GM19397 (cell line): ENCODE measurements at regions not wholly inside any gene's neighbourhood (a gene's known extent, or its start where the extent isn't known, plus 50 kb on each side); places are given as distances from the start of the nearest gene placed in this dataset.
"Not testable (repeated sequence)": the region's sequence is repeated elsewhere in the genome, so short reads cannot be mapped to it uniquely, and the experiment has no call there.

Experiments used
- ATAC-seq: cut with Tn5 transposase; IDR thresholded peaks from one replicate; pipeline ENCODE4 v1.9.1; 2021; ENCODE audit warnings: mild to moderate bottlenecking, moderate library complexity; ENCODE audit not compliant: unreplicated experiment

- no peak for ATAC-seq
Observed at GRCh38 chr5:89199306-89199705, 316.3 kb upstream of the MEF2C start.

GRCh38 chr5:89191374-89191773 lies 308.4 kb upstream of the MEF2C start:
- ATAC-seq: no peak

DNA sequence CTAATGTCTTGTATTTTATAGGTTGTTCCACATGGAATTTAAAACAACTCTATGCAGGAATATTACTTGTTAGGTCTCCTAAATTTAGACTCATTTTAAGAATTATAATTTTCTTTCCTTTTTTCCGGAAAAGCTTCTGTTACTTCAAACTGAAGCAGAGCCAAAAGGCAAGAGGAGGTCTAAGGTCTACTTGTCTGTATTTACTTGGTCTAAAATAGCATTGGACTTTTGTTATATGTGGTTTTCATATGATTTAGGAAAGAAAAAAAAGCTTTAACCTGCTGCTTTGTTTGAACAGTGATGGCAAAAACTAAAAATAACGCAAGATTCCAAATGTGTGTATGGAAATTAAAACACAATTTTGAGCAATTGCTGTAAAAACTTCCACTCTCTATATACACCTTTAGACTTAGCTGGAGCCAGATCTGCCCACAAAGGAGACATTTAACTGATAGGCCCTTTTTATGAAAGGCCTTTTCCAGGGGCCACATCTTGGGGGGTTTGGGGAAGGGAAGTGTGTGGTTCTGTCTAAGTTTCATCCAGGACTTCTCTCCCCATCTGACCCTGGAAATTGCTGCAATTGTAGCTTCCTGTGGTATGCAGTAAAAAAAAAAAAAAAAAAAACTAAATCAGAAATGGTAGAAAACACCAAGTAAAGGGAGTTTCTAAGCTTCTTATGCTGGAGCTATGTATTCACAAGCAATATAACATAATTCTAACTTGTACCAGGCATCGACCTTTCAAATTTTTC lies 307.7 kb upstream of the MEF2C start:
- no peak for ATAC-seq

DNA sequence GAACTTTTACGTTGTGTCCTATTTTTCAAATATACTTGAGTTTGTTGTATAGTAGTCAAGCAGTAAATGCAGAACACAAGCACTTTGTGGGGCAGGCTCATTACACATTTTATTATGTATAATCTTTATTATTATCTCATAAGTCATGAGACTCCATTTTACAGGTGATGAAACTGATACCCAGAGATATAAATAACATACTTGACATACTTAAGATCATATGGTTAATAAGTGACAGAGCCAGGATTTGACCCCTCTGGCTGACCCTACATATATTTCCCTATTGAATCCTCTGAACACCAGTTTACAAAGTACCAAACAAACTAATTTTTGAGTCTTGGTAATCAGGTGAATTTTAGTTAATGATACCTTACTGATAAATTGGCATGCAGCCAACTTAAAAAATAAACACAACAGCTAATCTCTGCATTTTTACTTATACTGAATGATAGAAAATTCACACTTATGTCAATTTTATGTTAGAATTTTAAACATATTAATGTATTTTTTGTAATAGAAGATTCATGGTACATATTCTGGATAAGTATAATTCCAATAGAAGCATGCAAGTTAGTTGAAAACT lies 305.0 kb upstream of the MEF2C start:
- ATAC-seq: no peak

- no peak for ATAC-seq
Observed at GRCh38 chr5:89187268-89187667, 304.3 kb upstream of the MEF2C start.

DNA sequence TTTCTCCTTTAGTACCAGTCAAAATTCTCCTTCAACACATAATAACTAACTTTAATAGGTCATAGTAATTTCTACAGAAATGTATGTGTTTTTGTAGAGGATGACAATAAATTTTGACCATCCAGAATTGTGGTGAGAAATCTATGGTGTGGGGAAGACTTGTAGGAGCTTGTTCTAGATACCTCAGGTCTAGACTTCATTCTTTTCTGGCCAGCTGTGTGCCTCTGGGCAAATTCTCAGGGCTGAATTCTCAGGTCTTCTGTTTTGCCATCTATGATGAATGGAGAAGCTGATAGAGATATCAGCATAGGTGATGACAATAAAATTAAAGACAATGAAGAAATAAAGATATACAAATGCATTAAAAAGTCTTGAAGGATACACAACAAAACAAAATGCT lies 298.6 kb upstream of the MEF2C start:
- no peak for ATAC-seq

DNA sequence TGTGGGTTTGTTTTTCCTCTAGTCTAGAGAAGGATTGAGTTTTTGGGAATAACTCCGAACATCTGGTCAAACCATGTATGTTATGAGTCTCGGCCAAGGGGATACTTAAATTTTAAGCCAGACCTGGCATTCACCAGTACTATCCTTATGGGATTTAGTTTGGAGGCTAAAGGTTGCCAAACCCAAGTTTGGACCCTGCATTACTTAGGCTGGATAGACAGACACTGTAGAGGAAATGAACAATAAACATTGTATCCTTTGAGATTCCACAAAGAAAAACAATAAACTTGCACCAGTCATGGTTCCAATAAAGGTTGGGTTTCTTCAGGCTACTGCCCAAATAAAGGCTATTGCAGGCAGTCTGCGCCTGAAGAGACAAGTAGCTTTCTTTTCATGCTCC lies 296.7 kb upstream of the MEF2C start:
- no peak for ATAC-seq

- ATAC-seq: no peak
Observed at GRCh38 chr5:89178541-89178940, 295.6 kb upstream of the MEF2C start.

- ATAC-seq: no peak
Observed at GRCh38 chr5:89173528-89173927, 290.5 kb upstream of the MEF2C start.

DNA sequence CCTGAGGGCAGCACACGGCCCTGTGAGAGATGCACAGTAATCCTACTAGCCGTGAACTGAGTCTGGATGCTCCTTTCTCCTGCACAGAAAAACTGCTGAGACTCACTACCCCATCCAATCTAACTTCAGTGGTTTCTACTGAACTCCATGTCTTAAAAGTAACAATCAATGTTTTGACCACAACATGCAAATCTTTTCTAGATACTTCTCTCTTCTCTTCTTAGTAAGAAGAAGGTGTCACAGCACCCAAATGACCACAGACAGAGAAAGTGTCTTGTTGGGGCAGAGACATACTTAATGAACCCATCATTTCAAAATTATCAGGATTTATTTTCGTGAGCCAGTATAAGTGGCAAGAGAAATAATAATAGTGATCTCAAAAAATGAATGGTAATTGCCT lies 285.8 kb upstream of the MEF2C start:
- no peak for ATAC-seq

DNA sequence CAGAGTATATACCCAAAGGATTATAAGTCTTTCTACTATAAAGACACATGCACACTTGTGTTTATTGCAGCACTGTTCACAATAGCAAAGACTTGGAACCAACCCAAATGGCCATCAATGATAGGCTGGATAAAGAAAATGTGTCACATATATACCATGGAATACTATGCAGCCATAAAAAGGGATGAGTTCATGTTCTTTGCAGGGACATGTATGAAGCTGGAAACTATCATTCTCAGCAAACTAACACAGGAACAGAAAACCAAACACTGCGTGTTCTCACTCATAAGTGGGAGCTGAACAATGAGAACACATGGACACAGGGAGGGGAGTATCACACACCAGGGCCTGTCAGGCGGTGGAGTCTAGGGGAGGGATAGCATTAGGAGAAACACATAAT lies 281.7 kb upstream of the MEF2C start:
- ATAC-seq: not testable (repeated sequence)

DNA sequence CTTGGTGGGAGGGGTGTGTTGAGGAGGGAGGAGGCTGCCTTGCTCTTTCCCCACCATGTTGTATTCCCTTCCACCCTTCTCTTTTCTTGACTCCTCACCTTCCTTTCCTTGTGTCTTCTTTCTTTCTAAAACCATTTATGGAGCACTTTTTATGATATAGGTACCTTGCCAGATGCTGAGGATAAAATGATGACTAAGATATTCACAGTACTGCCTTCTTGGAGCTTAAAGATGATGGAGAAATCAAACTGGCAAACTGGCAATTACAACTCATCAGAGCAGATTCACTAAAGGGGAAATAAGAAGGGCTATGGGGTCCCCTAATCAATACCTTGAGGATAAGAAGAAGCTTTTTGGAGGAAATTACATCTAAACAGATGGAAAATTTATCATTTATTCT lies 273.2 kb upstream of the MEF2C start:
- ATAC-seq: no peak

- ATAC-seq: no peak
Observed at GRCh38 chr5:89147031-89147430, 264.0 kb upstream of the MEF2C start.

GRCh38 chr5:89137148-89137547 lies 254.2 kb upstream of the MEF2C start:
- no peak for ATAC-seq

- no peak for ATAC-seq
Observed at GRCh38 chr5:89133975-89134374, 251.0 kb upstream of the MEF2C start.

GRCh38 chr5:89133129-89133528 lies 250.1 kb upstream of the MEF2C start:
- ATAC-seq: no peak

DNA sequence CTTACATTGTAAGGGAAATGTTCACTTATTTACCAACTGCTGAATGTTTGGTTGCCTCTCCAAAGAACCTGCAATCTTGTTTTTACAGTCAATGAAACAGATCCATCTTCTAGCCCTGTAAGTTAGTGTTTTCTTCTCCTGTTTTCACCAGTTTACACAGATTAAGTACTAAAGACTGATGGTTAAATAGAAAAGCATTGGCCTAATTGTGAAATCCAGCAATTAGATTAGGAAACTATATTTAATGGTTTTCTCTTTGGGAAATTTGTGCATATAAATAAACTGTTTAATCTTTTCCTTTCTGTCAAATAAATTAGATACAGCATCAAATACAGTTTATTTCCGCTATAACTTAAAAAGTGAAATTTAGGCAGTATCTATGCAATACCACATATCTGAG lies 247.9 kb upstream of the MEF2C start:
- no peak for ATAC-seq

DNA sequence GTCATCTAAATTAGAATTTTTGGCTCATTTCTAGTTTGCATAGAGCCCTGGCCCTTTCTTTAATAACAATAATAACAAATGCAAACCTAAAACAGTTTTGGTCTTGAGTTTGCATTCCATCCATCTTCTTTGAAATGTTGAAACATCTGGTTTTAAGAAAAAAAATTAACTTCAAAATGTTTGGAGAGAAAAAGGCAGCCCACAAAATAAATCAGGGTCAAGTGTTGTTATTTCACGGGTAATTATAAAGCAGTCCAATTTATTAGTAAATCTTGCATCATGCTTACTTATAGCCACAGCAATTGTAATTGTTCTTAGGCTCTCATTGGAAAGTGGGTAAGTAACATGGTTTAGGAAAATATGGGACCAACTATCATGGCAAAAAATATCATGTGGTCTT lies 247.0 kb upstream of the MEF2C start:
- ATAC-seq: no peak

DNA sequence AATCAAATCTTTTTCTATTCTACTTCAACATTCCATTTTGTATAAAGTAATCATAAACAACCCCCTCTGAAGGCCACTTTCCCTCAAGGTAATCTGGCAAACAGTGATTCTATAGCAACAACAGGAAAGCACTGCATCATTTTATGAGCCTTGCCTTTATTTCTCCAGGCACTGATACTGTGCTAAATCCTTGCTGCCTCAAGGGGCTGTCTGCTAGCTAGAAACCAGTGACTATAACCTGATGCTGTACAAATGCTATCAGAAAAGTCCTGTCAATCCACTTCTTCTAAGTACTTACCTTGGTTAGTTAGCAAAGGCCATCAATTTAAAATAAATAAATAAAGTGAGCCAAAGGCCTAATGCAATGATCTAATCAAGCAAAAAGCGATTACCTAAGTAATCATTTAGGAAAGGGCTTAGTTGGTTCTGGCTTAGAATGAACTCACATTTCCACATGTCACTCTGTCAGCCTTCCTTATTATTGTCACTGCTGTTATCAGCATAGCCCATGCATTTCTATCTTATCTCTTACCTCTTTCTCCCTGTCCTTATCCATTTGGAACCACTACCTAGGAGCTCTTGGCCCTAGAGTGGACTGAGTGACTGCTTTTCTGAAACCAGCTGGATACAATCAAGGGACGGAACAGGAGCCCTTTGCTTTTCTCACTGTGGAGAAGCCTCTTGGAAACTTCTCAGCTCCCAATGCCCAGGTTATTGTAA lies 246.1 kb upstream of the MEF2C start:
- ATAC-seq: no peak

DNA sequence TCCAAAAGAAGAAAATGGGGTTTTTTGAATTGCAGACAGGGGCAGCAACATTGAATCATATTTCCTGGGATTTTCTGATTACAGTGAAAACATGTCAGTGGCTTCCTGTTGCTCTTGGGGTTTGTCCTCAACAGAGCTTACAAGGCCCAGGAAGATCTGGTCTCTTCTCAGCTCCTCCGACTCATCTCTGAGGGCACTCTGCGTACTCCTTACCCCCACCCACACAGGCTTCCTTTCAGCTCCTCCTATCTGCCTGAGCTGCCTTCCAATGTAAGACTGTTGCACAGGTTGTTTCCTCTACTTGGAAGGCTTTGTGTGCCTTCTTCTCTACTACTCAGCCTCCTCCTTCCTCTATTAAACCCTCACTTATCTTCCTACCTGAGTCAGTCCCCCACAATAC lies 245.1 kb upstream of the MEF2C start:
- ATAC-seq: no peak

DNA sequence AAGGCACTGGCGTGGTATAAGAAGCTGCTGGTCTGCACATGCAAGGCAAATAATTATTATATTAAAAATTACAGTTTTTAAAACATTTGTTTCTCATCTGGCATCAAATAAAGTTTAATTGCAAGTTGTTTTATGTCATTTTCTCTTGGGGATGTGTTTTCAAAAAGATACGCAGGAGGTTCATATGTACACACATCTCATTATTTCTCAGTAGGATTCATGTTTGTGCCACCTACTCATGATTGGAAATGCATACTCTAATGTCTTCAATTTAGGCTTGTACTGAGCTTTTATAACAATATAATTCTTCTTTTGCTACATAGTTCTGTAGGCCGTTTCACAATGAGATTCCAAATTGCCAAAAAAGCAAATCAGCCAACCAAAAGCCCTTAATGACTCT lies 244.2 kb upstream of the MEF2C start:
- ATAC-seq: no peak

- no peak for ATAC-seq
Observed at GRCh38 chr5:89125372-89125771, 242.4 kb upstream of the MEF2C start.
